ENCODE measurements at regions not wholly inside any gene's neighbourhood (a gene's known extent, or its start where the extent isn't known, plus 50 kb on each side); places are given as distances from the start of the nearest gene placed in this dataset.

DNA sequence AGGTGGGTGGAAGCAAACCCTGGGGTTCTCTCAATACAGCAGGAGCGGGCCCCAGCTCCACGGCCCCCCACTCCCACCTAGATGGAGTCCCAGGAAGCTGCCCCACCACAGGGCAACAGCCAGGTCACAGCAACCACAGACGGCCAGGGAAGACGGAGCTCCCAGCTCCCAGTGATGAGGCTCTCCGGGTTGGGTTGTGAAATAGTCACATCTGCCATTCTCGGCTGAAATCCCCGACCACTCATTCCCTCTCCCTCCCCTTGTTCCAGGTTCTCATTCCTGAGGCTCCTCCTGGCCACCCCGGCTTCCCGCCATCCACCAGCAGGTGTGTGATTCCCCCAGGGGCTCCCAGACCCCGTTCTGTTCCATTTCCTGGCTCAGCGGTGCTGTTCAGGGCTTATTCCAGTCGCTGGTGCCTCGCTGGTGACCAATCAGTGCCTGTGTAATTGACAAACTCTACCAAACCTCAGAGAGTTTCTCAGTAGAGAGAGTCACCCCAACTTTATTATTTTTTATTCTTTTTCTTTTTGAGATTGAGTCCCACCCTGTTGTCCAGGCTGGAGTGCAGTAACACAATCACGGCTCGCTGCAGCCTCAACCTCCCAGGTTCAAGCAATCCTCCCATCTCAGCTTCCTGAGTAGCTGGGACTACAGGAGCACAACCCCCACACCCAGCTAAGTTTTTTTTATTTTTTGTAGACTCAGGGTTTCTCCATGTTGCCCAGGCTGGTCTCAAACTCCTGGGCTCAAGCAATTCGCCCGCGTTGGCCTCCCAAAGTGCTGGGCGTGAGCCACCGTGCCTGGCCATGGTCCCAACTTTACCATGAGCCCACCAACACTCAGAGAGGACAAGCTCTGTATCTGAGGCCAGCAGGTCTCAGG lies 63.2 kb downstream of the SHANK2 start:
- TF ChIP-seq EZH2 (IDR thresholded peaks at IDR 0.05; ENCODE audit: low read length, unreplicated experiment), result no peak
- TF ChIP-seq, protein P1, sequence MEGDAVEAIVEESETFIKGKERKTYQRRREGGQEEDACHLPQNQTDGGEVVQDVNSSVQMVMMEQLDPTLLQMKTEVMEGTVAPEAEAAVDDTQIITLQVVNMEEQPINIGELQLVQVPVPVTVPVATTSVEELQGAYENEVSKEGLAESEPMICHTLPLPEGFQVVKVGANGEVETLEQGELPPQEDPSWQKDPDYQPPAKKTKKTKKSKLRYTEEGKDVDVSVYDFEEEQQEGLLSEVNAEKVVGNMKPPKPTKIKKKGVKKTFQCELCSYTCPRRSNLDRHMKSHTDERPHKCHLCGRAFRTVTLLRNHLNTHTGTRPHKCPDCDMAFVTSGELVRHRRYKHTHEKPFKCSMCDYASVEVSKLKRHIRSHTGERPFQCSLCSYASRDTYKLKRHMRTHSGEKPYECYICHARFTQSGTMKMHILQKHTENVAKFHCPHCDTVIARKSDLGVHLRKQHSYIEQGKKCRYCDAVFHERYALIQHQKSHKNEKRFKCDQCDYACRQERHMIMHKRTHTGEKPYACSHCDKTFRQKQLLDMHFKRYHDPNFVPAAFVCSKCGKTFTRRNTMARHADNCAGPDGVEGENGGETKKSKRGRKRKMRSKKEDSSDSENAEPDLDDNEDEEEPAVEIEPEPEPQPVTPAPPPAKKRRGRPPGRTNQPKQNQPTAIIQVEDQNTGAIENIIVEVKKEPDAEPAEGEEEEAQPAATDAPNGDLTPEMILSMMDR (conservative IDR thresholded peaks at IDR 0.05; ENCODE audit: low read depth, low read length), result no peak
